ENCODE measurements at regions not wholly inside any gene's neighbourhood (a gene's known extent, or its start where the extent isn't known, plus 50 kb on each side); places are given as distances from the start of the nearest gene placed in this dataset.

DNA sequence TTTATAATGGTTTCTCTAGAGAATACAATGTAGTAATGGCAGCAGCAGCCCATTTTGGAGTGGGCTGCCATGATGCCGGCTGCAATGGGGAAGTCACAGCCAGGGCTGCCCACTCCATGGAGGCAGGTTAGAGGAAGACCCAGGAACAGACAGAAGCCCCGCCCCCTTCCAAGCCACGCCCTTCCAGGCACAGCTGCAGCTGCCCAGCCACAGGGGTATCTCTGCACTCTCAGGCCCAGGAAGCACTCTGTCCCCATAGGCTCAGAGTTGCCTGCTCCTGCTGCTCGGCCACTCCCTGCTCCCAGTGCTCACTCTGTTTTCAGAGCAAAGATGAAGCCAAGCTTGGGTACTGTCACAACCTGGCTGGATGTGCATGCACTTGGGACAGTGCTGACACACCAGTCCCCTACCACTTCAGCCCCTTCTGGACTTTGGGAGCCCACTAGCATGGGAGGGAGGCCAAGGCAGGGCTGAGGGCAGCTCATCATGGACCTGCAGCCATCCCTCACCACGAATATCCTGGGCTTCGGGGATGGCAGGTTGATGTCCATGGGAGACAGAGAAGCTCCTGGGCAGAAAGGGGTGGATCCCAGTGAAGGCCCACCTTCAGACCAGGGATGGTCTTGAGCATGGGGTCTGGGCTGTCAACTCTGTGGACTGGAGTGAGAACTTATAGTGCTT is 1224.2 kb downstream of the SLITRK5 start:
- TF ChIP-seq, protein P1, sequence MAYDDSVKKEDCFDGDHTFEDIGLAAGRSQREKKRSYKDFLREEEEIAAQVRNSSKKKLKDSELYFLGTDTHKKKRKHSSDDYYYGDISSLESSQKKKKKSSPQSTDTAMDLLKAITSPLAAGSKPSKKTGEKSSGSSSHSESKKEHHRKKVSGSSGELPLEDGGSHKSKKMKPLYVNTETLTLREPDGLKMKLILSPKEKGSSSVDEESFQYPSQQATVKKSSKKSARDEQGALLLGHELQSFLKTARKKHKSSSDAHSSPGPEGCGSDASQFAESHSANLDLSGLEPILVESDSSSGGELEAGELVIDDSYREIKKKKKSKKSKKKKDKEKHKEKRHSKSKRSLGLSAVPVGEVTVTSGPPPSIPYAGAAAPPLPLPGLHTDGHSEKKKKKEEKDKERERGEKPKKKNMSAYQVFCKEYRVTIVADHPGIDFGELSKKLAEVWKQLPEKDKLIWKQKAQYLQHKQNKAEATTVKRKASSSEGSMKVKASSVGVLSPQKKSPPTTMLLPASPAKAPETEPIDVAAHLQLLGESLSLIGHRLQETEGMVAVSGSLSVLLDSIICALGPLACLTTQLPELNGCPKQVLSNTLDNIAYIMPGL (CRISPR knock-in tag; IDR thresholded peaks at IDR 0.05; ENCODE audit: borderline replicate concordance) = no peak
- TF ChIP-seq HDAC2 (IDR thresholded peaks at IDR 0.05) = no peak
- TF ChIP-seq, protein P2, sequence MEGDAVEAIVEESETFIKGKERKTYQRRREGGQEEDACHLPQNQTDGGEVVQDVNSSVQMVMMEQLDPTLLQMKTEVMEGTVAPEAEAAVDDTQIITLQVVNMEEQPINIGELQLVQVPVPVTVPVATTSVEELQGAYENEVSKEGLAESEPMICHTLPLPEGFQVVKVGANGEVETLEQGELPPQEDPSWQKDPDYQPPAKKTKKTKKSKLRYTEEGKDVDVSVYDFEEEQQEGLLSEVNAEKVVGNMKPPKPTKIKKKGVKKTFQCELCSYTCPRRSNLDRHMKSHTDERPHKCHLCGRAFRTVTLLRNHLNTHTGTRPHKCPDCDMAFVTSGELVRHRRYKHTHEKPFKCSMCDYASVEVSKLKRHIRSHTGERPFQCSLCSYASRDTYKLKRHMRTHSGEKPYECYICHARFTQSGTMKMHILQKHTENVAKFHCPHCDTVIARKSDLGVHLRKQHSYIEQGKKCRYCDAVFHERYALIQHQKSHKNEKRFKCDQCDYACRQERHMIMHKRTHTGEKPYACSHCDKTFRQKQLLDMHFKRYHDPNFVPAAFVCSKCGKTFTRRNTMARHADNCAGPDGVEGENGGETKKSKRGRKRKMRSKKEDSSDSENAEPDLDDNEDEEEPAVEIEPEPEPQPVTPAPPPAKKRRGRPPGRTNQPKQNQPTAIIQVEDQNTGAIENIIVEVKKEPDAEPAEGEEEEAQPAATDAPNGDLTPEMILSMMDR (IDR thresholded peaks at IDR 0.05) = no peak
